ENCODE measurements at regions not wholly inside any gene's neighbourhood (a gene's known extent, or its start where the extent isn't known, plus 50 kb on each side); places are given as distances from the start of the nearest gene placed in this dataset.

- no peak overlapping the region for H3K4me3 ChIP-seq (ENCODE audit: low read depth, low read length)
- TF ChIP-seq, protein P1, sequence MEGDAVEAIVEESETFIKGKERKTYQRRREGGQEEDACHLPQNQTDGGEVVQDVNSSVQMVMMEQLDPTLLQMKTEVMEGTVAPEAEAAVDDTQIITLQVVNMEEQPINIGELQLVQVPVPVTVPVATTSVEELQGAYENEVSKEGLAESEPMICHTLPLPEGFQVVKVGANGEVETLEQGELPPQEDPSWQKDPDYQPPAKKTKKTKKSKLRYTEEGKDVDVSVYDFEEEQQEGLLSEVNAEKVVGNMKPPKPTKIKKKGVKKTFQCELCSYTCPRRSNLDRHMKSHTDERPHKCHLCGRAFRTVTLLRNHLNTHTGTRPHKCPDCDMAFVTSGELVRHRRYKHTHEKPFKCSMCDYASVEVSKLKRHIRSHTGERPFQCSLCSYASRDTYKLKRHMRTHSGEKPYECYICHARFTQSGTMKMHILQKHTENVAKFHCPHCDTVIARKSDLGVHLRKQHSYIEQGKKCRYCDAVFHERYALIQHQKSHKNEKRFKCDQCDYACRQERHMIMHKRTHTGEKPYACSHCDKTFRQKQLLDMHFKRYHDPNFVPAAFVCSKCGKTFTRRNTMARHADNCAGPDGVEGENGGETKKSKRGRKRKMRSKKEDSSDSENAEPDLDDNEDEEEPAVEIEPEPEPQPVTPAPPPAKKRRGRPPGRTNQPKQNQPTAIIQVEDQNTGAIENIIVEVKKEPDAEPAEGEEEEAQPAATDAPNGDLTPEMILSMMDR (IDR thresholded peaks at IDR 0.05; ENCODE audit: insufficient read depth, low read depth, low read length), result no peak
- POLR2A ChIA-PET, result no interaction called here
- no peak for DNase-seq (ENCODE audit: low read depth)
- CTCF ChIA-PET, result no interaction called here
- H3K27me3 ChIP-seq (ENCODE audit: control insufficient read depth, insufficient read depth, low read length), result no peaks in the 10 kb centered on the region
- no peaks in the 10 kb centered on the region for H3K36me3 ChIP-seq (ENCODE audit: control insufficient read depth, insufficient read depth, low read length)
These were observed 254.5 kb upstream of the RARB start for GRCh38 chr3:25173606-25174005.

- no peak overlapping the region for H3K4me3 ChIP-seq (ENCODE audit: low read depth, low read length)
- no peak for DNase-seq (ENCODE audit: low read depth)
- ChIA-PET POLR2A (no interaction called here), CTCF (no interaction called here)
- H3K27me3 ChIP-seq (ENCODE audit: control insufficient read depth, insufficient read depth, low read length), result no peaks in the 10 kb centered on the region
- H3K36me3 ChIP-seq (ENCODE audit: control insufficient read depth, insufficient read depth, low read length), result no peaks in the 10 kb centered on the region
- TF ChIP-seq, protein P1 (IDR thresholded peaks at IDR 0.05; ENCODE audit: insufficient read depth, low read depth, low read length), result no peak
These were observed 253.8 kb upstream of the RARB start for GRCh38 chr3:25174251-25174650.

- Histone ChIP-seq H3K27me3 (ENCODE audit: control insufficient read depth, insufficient read depth, low read length) (no peaks in the 10 kb centered on the region), H3K36me3 (ENCODE audit: control insufficient read depth, insufficient read depth, low read length) (no peaks in the 10 kb centered on the region), H3K4me3 (ENCODE audit: low read depth, low read length) (no peak overlapping the region)
- ChIA-PET POLR2A (no interaction called here), CTCF (no interaction called here)
- TF ChIP-seq, protein P1 (IDR thresholded peaks at IDR 0.05; ENCODE audit: insufficient read depth, low read depth, low read length), result no peak
- DNase-seq (ENCODE audit: low read depth), result peak; percentile 22
These were observed 251.0 kb upstream of the RARB start for GRCh38 chr3:25177041-25177440.

DNA sequence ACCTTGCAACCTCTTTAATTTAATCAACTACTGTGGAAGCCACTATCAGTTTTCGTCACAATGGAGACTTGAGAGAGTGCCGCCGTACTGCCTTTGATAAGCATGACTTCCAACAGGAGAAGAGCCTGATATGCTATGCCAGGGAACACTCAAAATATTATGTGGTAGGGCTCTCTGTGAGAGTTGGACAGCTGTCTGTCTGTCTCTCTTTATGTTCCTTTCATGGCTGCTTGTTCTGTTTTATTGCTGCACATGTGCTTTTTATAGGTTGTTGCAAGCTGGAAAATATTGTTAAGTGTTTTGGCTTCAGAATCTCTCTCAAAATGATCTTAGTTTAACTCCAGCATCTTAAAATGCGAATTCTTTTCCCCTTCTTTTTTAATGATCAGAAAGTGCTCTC, 249.4 kb upstream of the RARB start:
- POLR2A ChIA-PET, result no interaction called here
- no peaks in the 10 kb centered on the region for H3K27me3 ChIP-seq (ENCODE audit: control insufficient read depth, insufficient read depth, low read length)
- TF ChIP-seq, protein P1 (IDR thresholded peaks at IDR 0.05; ENCODE audit: insufficient read depth, low read depth, low read length), result no peak
- DNase-seq (ENCODE audit: low read depth), result no peak
- H3K4me3 ChIP-seq (ENCODE audit: low read depth, low read length), result no peak overlapping the region
- CTCF ChIA-PET, result interaction anchor here (0.6 kb wide), 1 partner anchor 70 kb away, joined by 3 read pairs; no protein-coding TSS in a partner anchor
- no peaks in the 10 kb centered on the region for H3K36me3 ChIP-seq (ENCODE audit: control insufficient read depth, insufficient read depth, low read length)

- DNase-seq (ENCODE audit: low read depth), result no peak
These were observed 247.0 kb upstream of the RARB start for GRCh38 chr3:25181096-25181495.

More at GRCh38 chr3:25181096-25181495, 247.0 kb upstream of the RARB start:
- Histone ChIP-seq H3K4me3 (ENCODE audit: low read depth, low read length) (no peak overlapping the region), H3K36me3 (ENCODE audit: control insufficient read depth, insufficient read depth, low read length) (no peaks in the 10 kb centered on the region), H3K27me3 (ENCODE audit: control insufficient read depth, insufficient read depth, low read length) (no peaks in the 10 kb centered on the region)
- TF ChIP-seq, protein P1 (IDR thresholded peaks at IDR 0.05; ENCODE audit: insufficient read depth, low read depth, low read length), result no peak
- ChIA-PET CTCF (no interaction called here), POLR2A (no interaction called here)
